Neuron (in vitro differentiated cells): ENCODE measurements at regions not wholly inside any gene's neighbourhood (a gene's known extent, or its start where the extent isn't known, plus 50 kb on each side); places are given as distances from the start of the nearest gene placed in this dataset.

Experiments used
- H2AFZ ChIP-seq: one replicate; pipeline ENCODE4 v1.6.1; 2013; ENCODE audit warnings: low read depth, mild to moderate bottlenecking, inconsistent platforms, low read length, moderate library complexity
- H3K27me3 ChIP-seq: one replicate; pipeline ENCODE4 v1.6.1; 2013; ENCODE audit warnings: low read length; ENCODE audit not compliant: insufficient read depth
- H3K36me3 ChIP-seq: one replicate; pipeline ENCODE4 v1.6.1; 2013; ENCODE audit warnings: low read length; ENCODE audit not compliant: insufficient read depth
- H3K4me1 ChIP-seq: one replicate; pipeline ENCODE4 v1.6.1; 2013; ENCODE audit warnings: low read length; ENCODE audit not compliant: insufficient read depth
- H3K4me3 ChIP-seq: 2 replicates; pipeline ENCODE4 v1.5.1; 2013; ENCODE audit warnings: mild to moderate bottlenecking, low read length, moderate library complexity
- H3K9me3 ChIP-seq: one replicate; pipeline ENCODE4 v1.6.1; 2013; ENCODE audit warnings: low read length

DNA sequence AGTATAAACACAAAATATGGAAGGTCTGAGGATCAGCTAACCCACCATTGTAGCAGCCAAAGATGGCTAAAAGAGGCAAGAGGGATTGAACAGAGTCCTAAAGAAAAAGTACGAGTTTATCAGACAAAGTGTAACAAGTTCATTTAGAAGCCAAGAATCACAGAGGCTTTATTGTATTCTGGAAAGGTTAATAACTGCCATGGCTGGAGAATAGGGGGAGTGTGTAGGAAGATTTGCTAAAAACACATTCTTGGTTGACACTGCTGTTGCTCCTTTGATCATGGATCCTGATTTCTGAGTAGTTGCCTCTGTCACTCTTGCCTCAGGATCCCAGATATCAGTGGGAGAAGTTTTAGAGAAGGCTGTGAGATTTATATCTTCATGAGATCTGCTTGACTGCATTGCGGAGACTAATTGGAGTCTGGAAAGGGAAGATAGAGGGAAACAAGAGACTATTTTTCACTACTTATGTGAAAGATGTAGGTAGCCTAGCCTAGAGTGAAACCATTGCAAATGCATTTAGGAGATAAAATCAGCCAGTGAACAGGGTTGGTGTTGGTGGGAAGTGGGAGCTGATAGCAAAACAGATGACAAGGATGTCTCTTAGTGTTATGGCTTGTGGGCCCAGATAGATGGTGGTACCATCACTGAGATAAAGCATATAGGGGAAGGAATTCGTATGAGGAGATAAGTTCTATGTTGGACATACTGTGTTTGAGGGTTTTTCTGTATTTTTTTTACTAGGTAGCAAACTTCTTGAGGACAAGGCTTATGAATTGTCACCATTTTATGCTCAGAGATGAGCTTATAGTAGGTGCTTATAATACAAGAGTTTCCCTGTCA is 402.9 kb upstream of the PDE3A start:
- Histone ChIP-seq H3K4me3 (no peak overlapping the region), H2AFZ (no peak overlapping the region), H3K36me3 (no peaks in the 10 kb centered on the region), H3K9me3 (no peaks in the 10 kb centered on the region), H3K4me1 (peaks cover 38% of the 10 kb centered on the region), H3K27me3 (no peaks in the 10 kb centered on the region)

DNA sequence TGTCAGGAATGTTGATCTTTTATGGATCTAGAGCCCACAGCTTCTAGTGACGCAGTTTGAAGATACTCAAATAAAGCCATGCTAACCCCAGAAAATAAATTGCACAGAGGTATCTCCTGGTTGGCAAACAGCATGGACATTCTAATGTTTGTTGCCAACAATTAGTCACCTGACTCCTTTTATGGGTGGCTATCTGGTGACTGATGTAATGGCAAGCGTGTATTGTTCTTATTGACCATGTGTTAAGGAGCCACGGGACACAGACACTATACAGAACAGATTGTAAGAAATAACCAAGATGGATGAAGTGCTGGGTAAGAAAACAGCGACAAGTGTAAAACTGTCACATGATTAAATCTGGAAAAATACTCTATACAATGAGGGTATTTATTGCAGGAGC is 401.3 kb upstream of the PDE3A start:
- H3K4me3 ChIP-seq, result peak overlapping the region; percentile 18
- no peaks in the 10 kb centered on the region for H3K9me3 ChIP-seq
- peak overlapping the region; percentile 59 for H2AFZ ChIP-seq
- no peaks in the 10 kb centered on the region for H3K27me3 ChIP-seq
- H3K4me1 ChIP-seq, result peaks cover 54% of the 10 kb centered on the region
- no peaks in the 10 kb centered on the region for H3K36me3 ChIP-seq

GRCh38 chr12:19967431-19967830 is 400.9 kb upstream of the PDE3A start:
- Histone ChIP-seq H3K4me3 (peak overlapping the region; percentile 18), H3K4me1 (peaks cover 58% of the 10 kb centered on the region), H3K27me3 (no peaks in the 10 kb centered on the region), H3K9me3 (no peaks in the 10 kb centered on the region), H3K36me3 (no peaks in the 10 kb centered on the region), H2AFZ (peak overlapping the region; percentile 59)

DNA sequence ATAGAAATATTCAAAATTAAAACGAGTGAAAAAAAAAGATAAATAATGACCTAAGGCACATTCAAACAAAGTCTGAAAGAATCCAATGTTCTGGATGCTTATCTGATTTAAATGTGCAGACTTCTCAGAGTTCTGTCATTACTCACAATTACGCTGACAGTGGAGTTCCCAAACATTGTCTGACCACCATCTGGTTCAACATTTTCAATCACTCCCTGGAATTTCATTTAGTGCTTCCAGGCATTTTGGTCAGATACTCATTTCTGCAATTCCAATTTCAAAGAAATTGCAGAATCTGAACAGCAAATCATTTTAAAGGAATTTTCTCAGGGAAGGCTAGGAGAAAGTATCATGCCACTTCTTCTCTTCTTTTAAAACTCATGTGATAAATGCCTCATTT is 398.2 kb upstream of the PDE3A start:
- Histone ChIP-seq H3K27me3 (no peaks in the 10 kb centered on the region), H3K36me3 (no peaks in the 10 kb centered on the region), H2AFZ (no peak overlapping the region), H3K4me3 (no peak overlapping the region), H3K9me3 (no peaks in the 10 kb centered on the region), H3K4me1 (peaks cover 50% of the 10 kb centered on the region)

GRCh38 chr12:19970821-19971220 is 397.5 kb upstream of the PDE3A start:
- Histone ChIP-seq H3K27me3 (no peaks in the 10 kb centered on the region), H3K9me3 (no peaks in the 10 kb centered on the region), H3K4me3 (no peak overlapping the region), H2AFZ (peak overlapping the region; percentile 55), H3K36me3 (no peaks in the 10 kb centered on the region), H3K4me1 (peaks cover 50% of the 10 kb centered on the region)

DNA sequence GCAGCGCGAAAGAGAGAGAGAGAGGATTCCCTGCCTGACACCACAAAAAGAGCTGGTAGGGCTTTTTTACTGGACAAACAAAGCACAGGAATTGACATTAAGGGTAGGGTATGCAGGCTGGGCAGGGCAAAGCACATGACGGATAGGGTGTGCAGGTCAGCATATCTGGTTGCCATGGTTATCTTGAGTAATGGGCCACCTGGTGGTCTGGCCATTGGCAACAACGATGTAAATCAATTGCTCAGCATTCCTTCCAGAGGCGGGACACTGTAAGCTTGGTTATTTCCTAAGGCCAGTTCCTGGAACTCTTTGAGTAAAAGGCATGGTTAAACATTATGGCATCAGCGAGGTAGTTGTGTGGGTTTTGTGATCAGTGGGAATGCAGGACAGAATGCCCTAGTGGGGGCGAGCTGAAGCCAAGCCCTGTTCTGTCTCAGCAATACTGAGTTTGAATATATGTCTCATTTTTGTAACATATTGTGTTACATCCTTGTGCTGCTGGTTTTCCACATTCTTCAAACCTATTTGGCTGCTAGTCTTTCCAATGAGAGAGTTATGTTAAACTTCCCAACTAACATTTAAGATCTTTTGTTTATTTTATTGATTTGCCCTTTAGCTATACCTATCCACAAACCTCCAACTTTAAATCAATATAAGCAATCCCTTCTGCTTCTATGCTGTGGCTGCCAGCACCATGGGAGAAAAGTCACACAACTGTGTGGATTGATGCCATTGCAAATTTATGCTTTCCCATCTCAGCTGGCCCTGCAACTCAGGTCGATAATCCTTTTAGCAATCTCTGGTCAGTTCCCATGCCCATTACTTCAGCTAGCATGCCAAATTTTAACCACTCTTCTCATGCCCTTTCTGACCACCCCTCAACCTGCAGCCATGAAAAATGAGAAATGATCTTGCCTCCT is 396.7 kb upstream of the PDE3A start:
- Histone ChIP-seq H3K27me3 (no peaks in the 10 kb centered on the region), H3K4me3 (no peak overlapping the region), H2AFZ (peak overlapping the region; percentile 55), H3K4me1 (peaks cover 50% of the 10 kb centered on the region), H3K9me3 (no peaks in the 10 kb centered on the region), H3K36me3 (no peaks in the 10 kb centered on the region)

DNA sequence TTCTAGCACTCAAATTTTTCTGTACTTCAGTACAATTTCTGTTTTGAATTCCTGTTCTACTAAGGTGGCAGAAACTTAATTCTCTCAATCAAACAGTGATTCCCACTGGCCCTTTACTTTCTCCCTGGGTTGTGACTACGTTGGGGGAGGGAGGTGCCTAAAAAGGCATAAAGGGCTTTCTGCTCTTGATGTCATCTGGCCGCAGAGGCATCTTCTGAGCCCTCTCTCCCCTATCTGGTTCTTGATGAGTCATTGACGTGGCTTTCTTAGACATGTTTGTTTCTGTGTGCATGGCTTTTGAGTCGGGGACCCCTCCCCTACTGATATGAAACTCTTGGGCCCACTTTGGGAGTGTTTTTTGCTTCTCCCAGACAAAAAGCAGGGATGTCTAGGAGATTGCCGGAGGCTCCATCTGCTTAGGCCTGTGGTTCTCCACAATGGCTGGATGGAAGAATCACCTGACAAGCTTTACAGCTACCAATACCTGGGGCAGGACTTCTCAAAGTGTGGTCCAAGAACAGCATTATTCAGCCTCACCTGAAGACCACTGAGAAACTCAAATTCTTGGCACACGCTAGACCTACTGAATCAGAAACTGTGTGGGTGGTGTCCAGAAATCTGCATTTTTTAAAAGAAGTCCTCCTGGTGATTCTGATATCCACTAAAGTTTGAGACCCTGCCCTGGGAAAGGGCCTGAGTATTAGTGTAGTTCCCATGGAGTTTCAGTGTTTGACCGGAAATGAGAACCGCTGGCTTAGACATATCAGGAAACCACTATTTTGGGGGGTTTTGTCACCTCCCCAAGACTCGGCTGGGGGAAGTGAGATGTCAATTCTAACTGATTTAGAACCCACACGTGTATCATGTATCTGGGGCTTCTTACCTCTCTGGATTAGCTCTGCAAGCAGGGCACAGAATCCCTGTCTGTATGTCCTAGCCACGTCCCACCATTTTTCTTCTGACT is 395.7 kb upstream of the PDE3A start:
- Histone ChIP-seq H3K4me1 (peaks cover 43% of the 10 kb centered on the region), H3K36me3 (no peaks in the 10 kb centered on the region), H3K27me3 (no peaks in the 10 kb centered on the region), H3K9me3 (no peaks in the 10 kb centered on the region), H3K4me3 (no peak overlapping the region), H2AFZ (no peak overlapping the region)

DNA sequence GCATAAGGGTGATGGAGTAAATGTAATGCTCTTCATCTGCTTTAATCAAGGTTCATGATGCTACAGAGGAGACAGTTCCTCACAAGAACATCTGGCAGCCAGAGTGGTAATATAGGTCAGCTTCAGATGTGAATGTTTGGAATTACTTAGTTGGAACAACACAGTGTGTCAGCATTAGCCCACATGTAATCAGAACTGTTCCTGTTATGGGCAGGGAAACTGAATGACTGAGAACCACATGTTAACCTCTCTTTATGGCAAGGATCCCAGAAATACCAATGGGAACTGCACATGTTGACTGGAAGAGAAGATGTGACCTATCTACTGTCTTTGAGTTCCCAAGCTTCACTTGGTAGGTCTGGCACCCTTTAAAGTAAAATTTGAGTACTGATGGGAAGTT is 390.1 kb upstream of the PDE3A start:
- no peaks in the 10 kb centered on the region for H3K36me3 ChIP-seq
- no peaks in the 10 kb centered on the region for H3K27me3 ChIP-seq
- H3K4me1 ChIP-seq, result no peaks in the 10 kb centered on the region
- H3K9me3 ChIP-seq, result no peaks in the 10 kb centered on the region
- no peak overlapping the region for H2AFZ ChIP-seq
- H3K4me3 ChIP-seq, result no peak overlapping the region

DNA sequence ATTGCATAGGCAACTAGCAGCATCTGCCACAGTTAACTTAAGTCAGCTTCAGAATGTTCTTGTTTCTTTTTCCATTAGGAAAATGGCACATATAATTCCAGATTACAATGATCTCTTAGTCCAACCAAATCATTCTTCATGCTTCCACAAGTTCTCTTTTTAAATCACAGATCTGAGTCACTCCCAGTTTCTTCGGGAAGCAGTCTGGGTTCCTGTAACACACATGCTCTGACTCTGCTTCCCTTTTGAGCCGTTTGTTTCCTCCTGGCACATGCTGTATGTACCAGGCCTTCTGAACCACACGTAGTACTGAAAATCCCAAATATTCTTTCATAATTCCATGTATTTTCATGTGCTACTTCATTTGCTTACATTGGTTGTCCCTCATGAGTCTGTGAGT is 388.8 kb upstream of the PDE3A start:
- Histone ChIP-seq H3K9me3 (no peaks in the 10 kb centered on the region), H3K4me3 (no peak overlapping the region), H3K36me3 (no peaks in the 10 kb centered on the region), H2AFZ (no peak overlapping the region), H3K4me1 (no peaks in the 10 kb centered on the region), H3K27me3 (no peaks in the 10 kb centered on the region)

DNA sequence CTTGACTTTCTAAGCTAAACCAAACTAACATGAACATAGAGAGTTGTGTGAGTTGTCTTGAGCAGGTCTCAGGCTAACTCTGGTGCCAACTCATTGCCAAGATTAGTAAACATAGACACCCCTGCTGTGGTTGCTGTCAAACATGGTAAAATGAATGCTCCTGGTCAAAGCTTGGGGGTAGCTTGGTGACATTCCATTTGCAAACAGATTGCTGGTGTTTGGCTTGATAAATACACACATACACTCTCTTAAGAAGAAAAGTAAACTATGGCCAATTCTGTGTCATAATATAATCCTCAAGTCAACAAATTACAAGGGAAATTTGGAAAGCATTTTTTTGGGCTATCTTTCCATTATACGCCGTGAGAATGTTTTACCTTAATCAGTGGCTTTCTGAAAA is 386.4 kb upstream of the PDE3A start:
- Histone ChIP-seq H3K4me1 (no peaks in the 10 kb centered on the region), H3K4me3 (no peak overlapping the region), H3K27me3 (no peaks in the 10 kb centered on the region), H3K9me3 (no peaks in the 10 kb centered on the region), H3K36me3 (no peaks in the 10 kb centered on the region), H2AFZ (no peak overlapping the region)

- Histone ChIP-seq H3K36me3 (no peaks in the 10 kb centered on the region), H3K4me1 (no peaks in the 10 kb centered on the region), H2AFZ (peak overlapping the region; percentile 47), H3K9me3 (no peaks in the 10 kb centered on the region), H3K4me3 (no peak overlapping the region), H3K27me3 (no peaks in the 10 kb centered on the region)
Observed at GRCh38 chr12:19988001-19988400, 380.3 kb upstream of the PDE3A start.

GRCh38 chr12:19988459-19988873 is 379.9 kb upstream of the PDE3A start:
- Histone ChIP-seq H3K9me3 (no peaks in the 10 kb centered on the region), H2AFZ (peak overlapping the region; percentile 47), H3K4me3 (no peak overlapping the region), H3K36me3 (no peaks in the 10 kb centered on the region), H3K27me3 (no peaks in the 10 kb centered on the region), H3K4me1 (no peaks in the 10 kb centered on the region)
